ENCODE measurements at regions not wholly inside any gene's neighbourhood (a gene's known extent, or its start where the extent isn't known, plus 50 kb on each side); places are given as distances from the start of the nearest gene placed in this dataset.

GRCh38 chr2:150681120-150681804 is 193.8 kb upstream of the RND3 start:
- WGBS, 2 donors, result 76 to 79% methylated on average over 2 of the region's 2 CpGs
- Histone ChIP-seq H3K4me1 (peaks cover 0 to 9% (median 0%) of the 10 kb centered on the region in 3 donors), H3K4me3 (no peak overlapping the region), H3K9me3 (no peaks in the 10 kb centered on the region), H3K36me3 (no peaks in the 10 kb centered on the region), H3K27ac (no peak overlapping the region), H3K27me3 (no peaks in the 10 kb centered on the region)
- no peak for TF ChIP-seq POLR2A (IDR thresholded peaks at IDR 0.05)
- TF ChIP-seq CTCF (IDR thresholded peaks at IDR 0.05), result no peak
- no peak for DNase-seq
- intact Hi-C loops (cut with DNase I), result no loop called here

GRCh38 chr2:150679456-150680120 is 192.1 kb upstream of the RND3 start:
- no peaks in the 10 kb centered on the region for H3K27me3 ChIP-seq

GRCh38 chr2:150677551-150677950 is 190.1 kb upstream of the RND3 start:
- Histone ChIP-seq H3K36me3 (no peaks in the 10 kb centered on the region), H3K27me3 (no peaks in the 10 kb centered on the region), H3K4me3 (no peak overlapping the region), H3K4me1 (peaks cover 0 to 9% (median 0%) of the 10 kb centered on the region in 3 donors), H3K9me3 (no peaks in the 10 kb centered on the region), H3K27ac (no peak overlapping the region)
- WGBS, 2 donors, result 70 to 71% methylated on average over 4 of the region's 4 CpGs
- no peak for DNase-seq
- intact Hi-C loops (cut with DNase I), result no loop called here
- TF ChIP-seq CTCF (IDR thresholded peaks at IDR 0.05), result no peak
- no peak for TF ChIP-seq POLR2A (IDR thresholded peaks at IDR 0.05)

More at GRCh38 chr2:150679456-150680120, 192.1 kb upstream of the RND3 start:
- Histone ChIP-seq H3K9me3 (no peaks in the 10 kb centered on the region), H3K4me3 (no peak overlapping the region), H3K27ac (no peak overlapping the region), H3K4me1 (peaks cover 0 to 9% (median 0%) of the 10 kb centered on the region in 3 donors), H3K36me3 (no peaks in the 10 kb centered on the region)
- intact Hi-C loops (cut with DNase I), result no loop called here
- no peak for DNase-seq
- TF ChIP-seq CTCF (IDR thresholded peaks at IDR 0.05) (no peak), POLR2A (IDR thresholded peaks at IDR 0.05) (no peak)
- 38 to 53% methylated on average over 8 of the region's 8 CpGs for WGBS, 2 donors

- H3K9me3 ChIP-seq, result no peaks in the 10 kb centered on the region
- no peaks in the 10 kb centered on the region for H3K27me3 ChIP-seq
Observed at GRCh38 chr2:150676747-150677383, 189.4 kb upstream of the RND3 start.

More at GRCh38 chr2:150676747-150677383, 189.4 kb upstream of the RND3 start:
- intact Hi-C loops (cut with DNase I), result no loop called here
- no peak for DNase-seq
- no peak for TF ChIP-seq POLR2A (IDR thresholded peaks at IDR 0.05)
- no peak for TF ChIP-seq CTCF (IDR thresholded peaks at IDR 0.05)
- WGBS, 2 donors, result 72 to 88% methylated on average over 3 of the region's 3 CpGs
- Histone ChIP-seq H3K36me3 (no peaks in the 10 kb centered on the region), H3K27ac (no peak overlapping the region), H3K4me3 (no peak overlapping the region), H3K4me1 (peaks cover 0 to 9% (median 0%) of the 10 kb centered on the region in 3 donors)

Measured in esophagus squamous epithelium (tissue), 5 donors.